LNCaP clone FGC (cell line): ENCODE measurements at regions not wholly inside any gene's neighbourhood (a gene's known extent, or its start where the extent isn't known, plus 50 kb on each side); places are given as distances from the start of the nearest gene placed in this dataset.

ENCODE experiments used
- DNase-seq: peaks from one replicate; pipeline ENCODE4 v3.0.0-alpha.2; 2011; ENCODE audit warnings: low read depth
- H3K4me3 ChIP-seq: 2 replicates; pipeline ENCODE4 v1.5.1; 2011; ENCODE audit warnings: mild to moderate bottlenecking, low read depth, low read length, control low read depth
- TF ChIP-seq, protein P1 (sequence below): IDR thresholded peaks from 2 replicates; pipeline ENCODE4 v1.5.1; 2012; ENCODE audit warnings: mild to moderate bottlenecking; ENCODE audit not compliant: control insufficient read depth, insufficient read depth; ENCODE audit errors: extremely low read depth

DNA sequence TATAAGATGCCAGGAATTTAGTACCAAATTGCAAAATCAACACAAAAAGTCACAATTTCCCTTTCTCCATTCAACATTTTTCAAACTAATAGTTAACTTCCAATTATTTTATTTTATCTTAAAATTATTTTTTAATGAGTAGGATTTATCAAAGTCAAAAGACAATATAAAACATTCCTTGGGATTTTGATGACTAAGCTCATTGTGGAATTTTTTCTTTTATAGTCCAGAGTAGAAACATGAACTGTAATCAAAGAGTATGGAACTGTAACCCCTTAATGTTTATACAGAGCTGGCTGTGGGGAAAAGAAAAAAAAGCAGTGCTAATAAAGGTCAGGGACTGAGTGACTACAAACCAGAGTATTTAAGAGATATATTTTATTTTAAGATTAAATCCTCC, 368.6 kb upstream of the CPXCR1 start:
- TF ChIP-seq, protein P1, sequence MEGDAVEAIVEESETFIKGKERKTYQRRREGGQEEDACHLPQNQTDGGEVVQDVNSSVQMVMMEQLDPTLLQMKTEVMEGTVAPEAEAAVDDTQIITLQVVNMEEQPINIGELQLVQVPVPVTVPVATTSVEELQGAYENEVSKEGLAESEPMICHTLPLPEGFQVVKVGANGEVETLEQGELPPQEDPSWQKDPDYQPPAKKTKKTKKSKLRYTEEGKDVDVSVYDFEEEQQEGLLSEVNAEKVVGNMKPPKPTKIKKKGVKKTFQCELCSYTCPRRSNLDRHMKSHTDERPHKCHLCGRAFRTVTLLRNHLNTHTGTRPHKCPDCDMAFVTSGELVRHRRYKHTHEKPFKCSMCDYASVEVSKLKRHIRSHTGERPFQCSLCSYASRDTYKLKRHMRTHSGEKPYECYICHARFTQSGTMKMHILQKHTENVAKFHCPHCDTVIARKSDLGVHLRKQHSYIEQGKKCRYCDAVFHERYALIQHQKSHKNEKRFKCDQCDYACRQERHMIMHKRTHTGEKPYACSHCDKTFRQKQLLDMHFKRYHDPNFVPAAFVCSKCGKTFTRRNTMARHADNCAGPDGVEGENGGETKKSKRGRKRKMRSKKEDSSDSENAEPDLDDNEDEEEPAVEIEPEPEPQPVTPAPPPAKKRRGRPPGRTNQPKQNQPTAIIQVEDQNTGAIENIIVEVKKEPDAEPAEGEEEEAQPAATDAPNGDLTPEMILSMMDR: no peak
- no peak for DNase-seq
- H3K4me3 ChIP-seq: no peak overlapping the region

DNA sequence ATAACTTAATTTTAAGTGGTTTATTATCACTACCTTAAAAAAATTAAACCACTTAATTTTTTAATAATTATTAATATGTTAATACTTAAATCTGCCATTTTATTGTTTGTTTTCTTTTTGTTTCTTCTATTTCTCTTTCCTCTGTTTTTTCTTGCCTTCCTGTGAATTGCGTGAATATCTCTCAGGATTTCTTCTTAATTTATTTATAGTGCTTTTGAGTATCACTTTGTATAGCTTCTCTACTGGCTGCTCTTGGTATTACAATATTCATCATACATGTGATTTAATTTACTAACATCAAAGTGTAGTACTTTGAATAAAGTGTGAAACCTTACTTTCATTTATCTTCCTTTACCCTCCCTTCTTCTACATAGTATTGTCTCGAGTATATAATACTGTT, 349.5 kb upstream of the CPXCR1 start:
- TF ChIP-seq, protein P1: no peak
- no peak for DNase-seq
- no peak overlapping the region for H3K4me3 ChIP-seq

DNA sequence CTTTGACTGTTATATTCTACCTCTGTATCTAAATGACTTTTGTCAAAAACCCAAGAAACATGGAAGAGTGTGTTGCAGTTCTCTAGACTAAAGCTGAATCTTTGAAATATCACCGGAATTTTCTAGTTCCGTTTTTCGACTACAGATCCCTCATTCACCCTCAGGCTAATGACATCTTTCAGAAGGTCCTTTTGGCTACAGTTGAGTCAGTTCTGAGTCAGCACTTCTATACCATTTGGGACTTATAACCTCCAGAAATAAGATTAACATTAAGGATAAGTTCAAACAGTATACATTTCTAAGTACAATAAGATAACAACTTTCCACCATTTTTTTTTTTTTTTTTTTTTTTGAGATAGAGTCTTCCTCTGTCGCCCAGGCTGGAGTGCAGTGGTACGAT, 331.0 kb upstream of the CPXCR1 start:
- no peak overlapping the region for H3K4me3 ChIP-seq
- TF ChIP-seq, protein P1: no peak
- no peak for DNase-seq

DNA sequence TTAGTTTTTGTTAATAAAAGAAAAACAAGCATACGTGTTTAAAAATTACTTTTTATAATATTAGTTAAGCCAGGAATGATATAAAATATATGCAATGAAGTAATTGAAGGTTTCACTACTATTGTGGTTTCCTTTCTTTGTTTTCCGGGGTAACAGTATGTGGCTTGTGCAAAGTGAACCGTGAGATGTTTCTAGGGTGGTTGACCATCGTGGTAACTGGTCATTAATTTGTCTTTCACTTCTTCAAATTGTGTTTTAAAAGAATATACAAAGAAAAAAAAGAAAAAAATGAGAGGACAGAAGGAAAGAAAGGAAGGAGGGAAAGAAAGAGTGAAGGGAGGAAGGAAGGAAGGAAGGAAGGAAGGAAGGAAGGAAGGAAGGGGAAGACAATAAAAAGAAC, 330.1 kb upstream of the CPXCR1 start:
- no peak for DNase-seq
- H3K4me3 ChIP-seq: no peak overlapping the region
- TF ChIP-seq, protein P1: no peak

DNA sequence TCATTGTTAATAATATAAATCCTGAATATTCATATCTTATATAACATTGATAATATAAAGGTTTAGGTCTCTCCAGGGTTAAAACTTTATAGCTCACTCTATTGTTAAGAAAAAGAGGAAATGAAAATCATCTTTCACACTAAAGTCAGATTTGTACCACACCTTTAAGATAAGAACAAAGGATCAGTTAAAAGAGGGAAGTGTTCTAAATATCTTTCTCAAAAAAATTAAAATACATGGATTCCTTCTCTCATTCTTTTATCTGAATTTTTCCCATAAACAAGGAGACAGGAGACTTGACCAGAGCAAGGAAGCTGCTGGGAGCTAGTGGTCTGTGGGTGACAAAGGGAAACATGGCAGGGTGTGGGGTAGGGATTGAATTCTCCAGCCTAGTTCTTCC, 323.0 kb upstream of the CPXCR1 start:
- TF ChIP-seq, protein P1: no peak
- DNase-seq: no peak
- no peak overlapping the region for H3K4me3 ChIP-seq

DNA sequence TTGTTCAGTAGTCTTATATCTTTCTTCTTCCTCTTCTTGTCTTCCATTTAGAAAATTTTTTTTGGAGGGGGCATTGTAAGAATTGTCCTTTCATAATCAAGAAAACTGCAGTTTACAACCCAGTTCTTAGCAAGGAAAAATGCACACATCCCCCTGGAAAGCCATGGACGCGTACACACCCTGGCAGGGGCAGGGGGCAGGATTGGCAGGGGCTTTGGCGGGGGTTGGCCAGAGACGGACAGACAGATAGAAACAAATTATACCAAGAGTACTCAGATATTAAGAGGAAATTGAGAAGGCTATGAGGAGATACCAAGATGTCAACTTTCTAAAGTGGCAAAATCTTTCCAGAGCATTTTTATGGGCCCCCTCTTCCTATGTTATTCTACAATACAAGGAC, 322.5 kb upstream of the CPXCR1 start:
- DNase-seq: no peak
- TF ChIP-seq, protein P1: no peak
- H3K4me3 ChIP-seq: no peak overlapping the region

DNA sequence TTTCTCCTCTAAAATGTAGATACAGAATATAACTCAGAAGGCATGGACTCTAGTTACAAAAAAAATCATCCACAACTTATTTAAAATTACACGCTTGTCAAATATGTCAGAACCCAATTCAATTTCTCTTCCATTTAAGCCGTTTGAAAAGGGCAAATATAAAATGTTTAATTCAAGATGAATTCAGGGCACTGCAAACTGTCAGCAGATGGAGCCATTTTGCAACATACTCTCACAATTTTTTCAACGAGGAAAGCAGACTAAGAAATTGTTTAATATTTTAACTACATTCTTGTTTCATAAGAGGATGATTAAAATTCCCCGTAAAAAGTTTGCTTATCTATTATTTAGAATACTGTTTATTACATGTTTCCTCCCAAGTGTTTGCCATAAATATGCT, 321.3 kb upstream of the CPXCR1 start:
- no peak overlapping the region for H3K4me3 ChIP-seq
- TF ChIP-seq, protein P1: peak; percentile 43
- DNase-seq: no peak
